NOMO-1 treated with dmso at 0.1 percent for 144 hours (cell line): ENCODE measurements at regions not wholly inside any gene's neighbourhood (a gene's known extent, or its start where the extent isn't known, plus 50 kb on each side); places are given as distances from the start of the nearest gene placed in this dataset.
"Not testable (repeated sequence)": the region's sequence is repeated elsewhere in the genome, so short reads cannot be mapped to it uniquely, and the experiment has no call there.

Source experiments
- DNase-seq: peaks from one replicate; lab custom pipeline; 2025; ENCODE audit not compliant: unreplicated experiment; lab: John Stamatoyannopoulos, UW

DNA sequence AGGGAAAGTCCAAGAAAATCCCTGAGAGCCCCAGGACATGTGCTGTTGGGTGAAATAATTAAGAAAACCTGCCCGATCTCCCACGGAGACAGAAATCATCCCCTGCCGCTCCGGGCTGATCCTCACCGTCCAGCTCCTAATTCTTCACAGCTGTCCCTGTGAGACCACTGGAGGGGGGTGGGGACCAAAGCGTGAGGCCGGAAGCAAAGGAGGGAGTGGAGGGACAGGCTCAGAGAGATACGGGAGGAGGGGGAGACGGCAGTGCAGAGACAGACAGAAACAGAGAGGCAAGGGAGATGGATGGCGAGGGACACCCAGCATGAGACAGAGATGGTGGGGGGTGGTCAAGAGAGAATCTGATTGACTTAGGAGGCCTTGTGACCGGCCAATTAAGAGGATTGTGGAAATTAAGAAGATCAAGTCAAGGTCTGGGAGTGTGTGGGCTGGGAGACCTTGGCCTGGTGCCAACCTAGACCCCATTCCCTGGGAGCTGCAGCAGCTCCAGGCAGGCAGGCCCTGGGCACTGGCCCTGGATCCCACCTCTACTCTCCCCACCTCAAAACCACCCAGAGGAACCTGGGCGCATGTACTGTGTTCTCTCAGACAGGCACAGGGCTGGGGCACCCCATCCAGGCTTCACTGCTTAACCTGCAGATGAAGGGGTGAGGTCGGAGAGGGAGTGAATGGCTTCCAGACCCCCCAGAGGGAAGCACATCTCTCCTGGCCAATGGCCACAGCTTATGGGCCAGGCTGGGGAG is 113.2 kb upstream of the ALDH1A3 start:
- no peak for DNase-seq

DNA sequence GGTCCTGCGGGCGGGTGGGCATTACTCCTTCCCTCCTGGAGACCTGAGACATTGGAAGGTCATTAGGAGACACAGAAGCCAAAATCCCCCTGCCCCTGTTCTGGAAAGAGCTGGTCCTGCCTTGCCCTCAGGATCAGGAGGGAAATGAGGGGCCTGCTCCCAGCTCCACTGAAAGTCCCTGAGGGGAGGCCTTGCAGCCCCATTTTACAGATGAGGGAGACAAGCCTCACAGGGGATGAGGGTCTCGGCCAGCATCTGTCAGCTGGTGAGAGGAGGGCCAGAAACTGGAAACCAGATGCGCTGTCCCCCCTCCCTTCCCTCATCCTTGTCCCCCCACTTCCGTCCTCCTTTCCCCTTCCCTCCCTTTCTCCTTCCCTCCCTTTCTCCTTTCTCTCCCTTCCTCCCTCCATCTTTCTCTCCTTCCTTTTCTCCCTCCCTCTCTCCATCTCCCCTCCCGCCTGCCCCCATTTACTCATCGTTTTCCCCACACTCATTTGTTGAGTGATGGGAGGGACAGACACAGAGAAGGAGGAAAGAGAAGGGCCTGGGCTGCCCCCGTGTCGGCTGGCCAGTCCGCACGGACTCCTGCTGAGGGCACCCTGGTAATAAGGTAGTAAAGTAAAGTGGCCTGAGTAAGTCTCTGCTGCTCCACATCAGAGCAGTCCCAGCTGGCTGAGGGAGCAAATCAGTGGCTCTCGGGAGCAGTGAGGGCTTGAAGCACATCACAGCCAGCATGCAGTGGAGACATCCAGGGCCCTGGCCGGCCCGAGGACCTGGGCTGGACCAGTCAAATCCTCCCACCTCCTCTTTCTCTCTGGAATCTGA is 112.4 kb upstream of the ALDH1A3 start:
- no peak for DNase-seq

DNA sequence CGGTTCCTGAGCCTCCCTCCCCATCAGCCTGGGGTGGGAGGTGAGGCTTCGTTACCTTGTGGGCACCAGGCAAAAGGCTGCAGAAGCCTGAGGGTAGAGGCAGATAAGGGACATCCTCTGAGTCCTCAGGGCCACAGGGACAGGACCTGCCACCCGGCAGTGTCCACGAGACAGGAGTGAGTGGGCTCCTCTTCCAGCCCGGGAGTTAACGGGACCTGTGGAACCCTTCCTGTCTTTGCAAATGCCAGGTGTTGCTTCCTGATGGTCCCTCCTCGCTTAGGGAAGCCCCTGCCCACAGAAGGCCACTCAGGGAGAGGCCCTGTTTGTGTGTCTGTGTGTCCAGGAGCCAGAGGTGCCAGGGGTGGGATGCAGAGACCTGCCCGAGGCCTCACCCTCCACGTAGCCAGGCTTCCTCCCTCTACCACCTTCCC is 111.1 kb upstream of the ALDH1A3 start:
- DNase-seq = no peak

DNA sequence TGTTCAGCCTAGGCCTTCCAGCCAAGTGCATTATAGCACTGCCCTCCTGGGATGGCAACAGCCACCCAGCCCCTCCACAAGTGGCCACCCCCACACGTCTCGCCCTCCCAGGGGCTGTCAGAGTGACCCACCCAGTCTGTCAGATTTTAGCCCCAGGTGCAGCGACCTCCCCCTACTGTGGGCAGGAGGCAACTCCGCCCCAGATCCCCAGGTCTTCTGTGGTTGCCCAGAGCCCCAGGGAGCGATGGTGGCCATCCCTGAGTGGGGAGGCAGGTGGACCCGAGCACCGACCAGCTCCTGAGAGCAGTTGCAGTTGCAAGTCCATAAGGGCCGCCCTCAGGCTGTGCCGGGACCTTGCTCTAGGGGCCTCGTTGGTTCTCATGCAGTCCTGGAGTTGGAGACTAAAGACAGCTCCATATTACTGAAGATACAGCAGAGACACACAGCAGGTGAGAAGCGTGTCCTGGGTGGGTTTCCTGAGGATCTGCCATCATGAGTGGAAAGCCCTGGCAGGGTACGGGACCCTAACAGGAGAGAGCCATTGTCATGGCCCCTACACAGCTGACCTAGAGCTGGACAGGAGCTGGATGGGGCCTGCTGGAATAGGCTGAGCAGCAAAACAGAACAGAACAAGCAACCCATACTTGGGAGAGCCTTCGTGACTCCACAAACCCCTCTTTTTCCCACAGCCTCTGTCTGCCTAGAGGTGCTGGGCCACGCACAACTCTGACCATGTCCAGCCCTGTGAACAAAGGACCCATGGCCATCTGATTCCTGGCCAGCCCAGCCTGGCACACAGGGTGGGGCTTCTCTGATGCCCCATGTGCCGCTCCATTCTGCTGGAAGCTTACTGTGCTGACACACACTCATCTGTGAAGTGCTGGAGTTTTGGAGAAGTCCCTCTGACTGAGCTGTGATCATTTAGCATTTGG is 110.3 kb upstream of the ALDH1A3 start:
- no peak for DNase-seq

DNA sequence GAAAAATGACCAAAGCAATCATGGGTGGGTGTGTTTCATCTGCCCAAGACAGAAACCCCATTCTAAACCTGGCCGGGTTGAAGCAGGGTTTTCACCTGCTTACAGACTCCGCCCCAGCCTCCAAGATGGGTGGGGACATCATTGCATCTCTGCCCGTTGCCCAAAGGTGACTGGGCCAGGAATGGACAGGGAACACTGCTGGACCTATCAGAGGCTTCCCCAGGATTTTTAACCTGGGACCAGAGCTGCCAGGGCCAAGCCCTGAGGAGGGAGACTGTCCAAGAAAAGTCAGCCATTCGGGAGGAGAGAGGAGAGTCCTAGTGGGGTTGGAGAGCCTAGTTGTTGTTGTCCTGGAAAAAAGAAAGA is 109.7 kb upstream of the ALDH1A3 start:
- DNase-seq = no peak

DNA sequence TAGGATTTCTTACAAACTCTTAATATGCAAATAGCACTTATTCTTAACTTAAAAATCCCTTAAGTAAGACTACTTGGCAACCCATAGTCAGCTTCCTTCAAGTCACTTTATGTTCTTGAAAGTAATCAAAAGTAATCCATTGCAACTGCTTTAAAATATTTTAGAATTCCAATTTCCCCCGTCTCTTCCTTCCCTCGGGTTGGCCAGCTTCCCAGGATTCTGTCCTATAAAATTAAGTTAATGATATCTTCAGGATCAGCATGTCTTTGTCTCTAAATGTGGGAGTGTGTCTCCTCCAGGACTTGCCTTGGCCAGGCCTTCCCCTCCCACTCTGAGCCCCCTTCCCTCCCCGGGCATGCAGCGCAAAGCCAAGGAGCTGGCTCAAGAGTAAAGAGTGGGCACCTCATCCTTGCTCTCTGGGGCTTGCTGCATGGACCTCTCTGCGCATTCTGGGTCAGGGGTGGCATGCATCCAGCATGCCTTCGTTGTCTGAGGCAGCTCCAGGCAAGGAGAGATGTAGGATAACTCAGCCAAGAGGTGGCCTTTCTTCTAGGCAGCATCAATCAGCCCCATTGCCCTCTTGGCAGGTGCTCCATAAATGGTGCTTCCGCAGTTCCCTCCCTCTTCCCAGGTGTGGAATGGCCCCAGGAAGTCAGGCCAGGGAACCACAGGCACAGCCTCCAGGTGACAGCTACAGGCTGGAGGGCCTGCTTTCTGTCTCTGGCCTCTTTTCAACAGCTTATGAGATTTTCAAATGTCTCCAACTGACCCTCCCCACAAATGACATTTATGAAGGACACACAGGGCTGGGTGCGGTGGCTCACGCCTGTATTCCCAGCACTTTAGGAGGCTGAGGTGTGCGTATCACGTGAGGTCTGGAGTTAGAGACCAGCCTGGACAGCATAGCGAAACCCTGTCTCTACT is 108.7 kb upstream of the ALDH1A3 start:
- no peak for DNase-seq

DNA sequence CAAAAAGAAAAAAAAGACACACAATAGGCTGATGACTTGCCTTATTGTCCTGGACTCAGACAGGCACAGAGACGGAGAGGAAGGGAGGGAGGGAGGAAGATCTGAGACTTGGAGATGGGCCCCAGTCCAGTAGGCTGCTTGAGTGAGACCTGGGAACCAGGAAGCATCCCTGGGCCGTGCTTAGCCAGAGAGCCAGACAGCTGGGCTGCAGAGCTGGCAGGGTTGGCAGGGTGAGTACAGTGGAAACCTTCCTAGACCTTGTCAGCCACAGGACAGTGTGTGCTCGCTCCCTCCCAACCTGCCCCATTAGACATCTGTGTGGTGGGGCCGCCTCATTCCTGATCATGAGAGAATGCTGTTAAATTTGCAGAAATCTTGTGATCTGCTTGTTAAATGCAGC is 107.9 kb upstream of the ALDH1A3 start:
- DNase-seq = no peak

DNA sequence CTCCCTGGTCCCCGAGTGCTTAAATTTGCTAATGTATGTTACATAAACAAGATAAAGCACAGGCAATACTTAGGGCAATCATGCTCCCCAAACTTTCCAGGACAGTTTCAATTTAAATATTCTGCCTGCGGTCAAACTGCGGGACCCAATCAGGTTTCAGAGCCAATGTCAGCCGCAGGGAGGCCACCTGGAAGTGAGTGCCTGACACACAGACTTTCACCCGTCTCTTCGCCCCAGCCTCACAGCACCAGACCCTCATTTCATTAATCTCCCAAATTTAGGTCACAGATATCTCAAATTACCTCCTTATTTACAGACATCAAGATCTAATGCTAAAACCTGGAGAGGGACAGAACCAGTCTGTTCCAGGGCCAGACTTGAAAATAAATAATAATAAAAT is 107.2 kb upstream of the ALDH1A3 start:
- DNase-seq = no peak

DNA sequence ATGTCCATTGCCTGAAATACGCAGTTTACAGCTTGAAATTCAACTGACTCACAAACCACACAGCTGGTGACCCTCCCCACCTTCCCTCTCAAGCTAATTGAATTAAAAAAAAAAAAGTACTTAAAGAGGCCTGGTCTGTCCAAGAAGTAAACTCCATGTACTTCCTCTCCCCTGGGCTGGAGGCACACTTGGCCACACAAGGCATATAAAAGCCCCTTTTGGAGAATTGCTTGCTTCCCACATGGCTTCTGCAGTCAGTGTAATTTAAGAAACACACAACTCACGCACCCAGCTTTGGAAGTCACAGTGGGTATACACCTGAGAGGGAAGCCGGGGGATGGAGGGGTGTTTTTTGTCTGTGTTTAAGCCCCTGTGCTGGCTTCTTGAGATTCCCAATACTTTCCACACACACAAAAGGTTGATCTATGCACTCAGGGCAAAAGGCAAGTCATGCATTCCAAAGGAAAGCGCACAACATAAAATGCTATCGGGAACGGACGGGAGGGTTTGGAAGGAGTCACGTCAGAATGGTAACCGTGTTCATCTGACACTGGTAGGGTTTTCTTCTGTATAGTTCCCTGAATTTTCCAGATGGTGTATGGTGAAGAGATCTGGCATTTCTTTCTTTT is 106.6 kb upstream of the ALDH1A3 start:
- DNase-seq = no peak

DNA sequence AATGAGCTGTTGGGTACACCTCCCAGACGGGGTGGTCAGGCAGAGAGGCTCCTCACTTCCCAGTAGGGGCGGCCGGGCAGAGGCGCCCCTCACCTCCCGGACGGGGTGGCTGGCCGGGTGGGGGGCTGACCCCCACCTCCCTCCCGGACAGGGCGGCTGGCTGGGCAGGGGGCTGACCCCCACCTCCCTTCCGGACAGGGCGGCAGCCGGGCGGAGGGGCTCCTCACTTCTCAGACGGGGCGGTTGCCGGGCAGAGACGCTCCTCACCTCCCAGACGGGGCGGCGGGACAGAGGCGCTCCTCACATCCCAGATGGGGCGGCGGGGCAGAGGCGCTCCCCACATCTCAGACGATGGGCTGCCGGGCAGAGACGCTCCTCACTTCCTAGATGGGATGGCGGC is 105.6 kb upstream of the ALDH1A3 start:
- DNase-seq = not testable (repeated sequence)

DNA sequence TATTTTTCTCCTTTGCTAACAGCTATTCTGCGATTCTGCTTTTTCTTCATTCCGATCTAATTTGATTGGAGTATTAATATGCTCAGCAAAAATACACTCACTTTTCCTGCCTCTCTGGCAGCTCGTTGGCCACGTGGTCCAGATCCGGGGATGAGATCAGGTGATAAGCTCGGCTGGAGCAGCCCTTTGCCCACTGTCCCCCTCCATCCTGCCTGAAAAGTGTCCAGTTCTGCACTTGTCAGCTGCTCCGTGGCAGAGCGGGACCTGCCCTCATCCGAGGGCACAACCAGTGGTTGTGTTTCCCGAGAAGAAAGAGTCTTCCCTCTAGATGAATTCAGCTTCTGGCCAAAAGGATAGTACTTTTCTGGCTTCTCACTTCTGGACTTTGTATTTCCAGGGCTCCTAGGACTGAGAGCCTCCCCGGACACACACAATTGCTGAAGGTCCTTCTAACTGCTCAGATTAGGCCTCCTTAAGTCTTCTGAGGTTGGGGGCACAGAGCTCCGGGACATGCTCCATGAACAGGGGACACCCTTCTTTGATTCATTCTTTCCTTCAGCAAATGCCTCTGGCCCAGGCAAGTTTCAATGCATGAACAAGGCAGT is 103.9 kb upstream of the ALDH1A3 start:
- no peak for DNase-seq

DNA sequence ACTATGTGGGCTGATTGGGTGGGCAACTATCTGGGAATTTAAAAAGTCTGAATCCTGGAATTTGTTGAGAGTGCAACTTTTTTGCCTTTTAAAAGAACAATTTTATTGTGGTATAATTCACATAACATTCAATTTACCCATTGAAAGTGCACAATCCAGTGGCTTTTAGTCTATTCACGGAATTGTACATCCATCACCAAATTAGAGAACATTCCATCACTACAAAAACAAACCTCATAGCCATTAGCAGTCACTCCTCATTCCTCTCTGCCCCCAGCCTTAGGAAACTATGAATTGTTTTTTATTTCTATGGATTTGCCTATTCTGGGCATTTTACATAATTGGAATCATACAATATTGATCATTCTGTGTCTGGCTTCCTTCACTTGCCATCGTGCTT is 101.8 kb upstream of the ALDH1A3 start:
- DNase-seq = no peak

DNA sequence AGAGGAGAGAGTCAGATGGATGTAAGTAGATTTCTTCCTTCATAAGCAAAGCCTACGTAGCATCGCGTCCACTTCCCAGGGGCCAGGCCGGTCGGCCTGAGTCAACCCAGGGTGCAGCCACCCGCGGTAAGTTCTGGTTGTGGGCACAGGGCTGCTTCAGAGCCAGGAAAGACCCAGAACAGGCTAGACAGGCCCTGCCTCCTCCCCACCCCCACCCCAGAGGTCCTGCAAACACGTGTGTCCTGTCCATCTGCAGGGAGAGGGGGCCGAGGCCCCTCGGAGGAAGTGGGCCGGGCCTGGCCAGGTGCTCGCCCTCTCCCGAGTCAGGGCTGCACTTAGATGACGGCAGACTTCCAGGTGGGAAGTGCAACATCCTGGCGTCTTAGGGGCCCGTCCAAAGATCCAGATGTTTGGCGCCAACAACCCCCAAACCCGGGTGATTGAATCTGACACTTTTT is 100.8 kb upstream of the ALDH1A3 start:
- DNase-seq = no peak

DNA sequence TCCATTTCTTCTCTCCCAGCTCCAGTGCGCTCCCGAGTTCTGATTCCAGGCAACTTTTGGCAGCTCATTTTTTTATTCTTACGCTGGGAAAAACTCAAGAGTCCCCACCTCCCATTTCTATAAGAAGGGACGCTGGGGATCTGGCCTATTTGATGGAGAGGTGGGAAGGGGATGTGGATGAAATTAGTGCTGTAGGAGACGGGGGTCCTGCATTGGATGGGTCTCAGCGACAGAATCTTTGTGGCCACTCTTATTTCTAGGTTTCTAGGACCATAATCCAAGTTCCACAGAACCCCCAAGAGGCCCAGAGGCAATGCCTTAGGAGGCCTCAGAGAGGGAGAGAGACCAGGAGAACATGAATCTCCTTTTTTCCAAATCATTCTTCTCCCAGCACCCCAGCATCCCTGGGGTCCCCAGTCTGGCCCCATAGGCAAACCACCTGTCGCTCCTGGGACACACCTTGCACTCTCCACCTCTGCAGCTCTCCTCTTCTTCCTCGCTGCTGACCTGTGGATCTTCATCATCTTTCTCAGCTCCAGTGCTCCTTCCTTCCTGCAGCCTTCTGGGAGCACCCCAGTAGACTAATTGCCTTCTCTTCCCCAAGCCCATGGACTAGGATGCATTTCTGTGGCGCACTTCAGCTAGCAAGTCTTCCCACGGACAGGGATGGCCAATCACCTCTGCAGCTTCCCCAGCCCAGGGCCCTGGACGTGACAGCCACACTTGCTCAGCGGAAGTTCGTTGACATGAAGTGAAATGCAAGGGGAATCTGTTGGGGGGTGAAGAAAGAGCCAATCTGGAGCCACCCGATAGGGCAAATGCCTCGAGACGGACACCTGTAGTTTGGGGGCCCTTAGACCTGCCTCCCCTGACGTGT is 100.1 kb upstream of the ALDH1A3 start:
- no peak for DNase-seq

DNA sequence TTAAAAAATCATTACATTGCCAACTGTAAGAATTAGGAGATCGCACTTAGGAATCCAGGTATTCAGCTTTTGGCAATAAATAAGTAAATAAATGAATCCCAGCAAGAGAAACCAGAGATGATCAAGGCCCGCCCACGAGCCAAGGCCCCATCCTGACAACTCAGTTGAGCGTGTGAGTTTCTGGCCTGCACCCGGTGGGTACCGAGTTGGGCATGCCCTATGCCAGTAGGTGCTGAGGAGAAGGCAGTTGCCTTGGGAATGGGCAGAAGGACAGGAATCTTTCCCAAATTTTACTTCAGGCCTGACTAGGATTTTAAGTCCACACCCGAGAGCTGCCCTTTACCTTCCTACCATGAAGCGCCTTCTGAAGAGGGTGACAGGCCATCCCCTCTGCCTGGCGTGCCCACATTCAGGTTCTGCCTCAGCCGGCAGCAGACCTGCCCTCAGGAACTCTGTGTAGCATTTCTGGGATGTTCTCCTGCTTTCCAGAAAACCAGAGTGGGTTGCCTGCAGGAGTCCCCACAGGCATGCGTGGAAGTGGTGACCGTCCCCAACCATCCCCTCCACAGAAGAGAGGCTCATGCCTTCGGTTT is 99.3 kb upstream of the ALDH1A3 start:
- no peak for DNase-seq

DNA sequence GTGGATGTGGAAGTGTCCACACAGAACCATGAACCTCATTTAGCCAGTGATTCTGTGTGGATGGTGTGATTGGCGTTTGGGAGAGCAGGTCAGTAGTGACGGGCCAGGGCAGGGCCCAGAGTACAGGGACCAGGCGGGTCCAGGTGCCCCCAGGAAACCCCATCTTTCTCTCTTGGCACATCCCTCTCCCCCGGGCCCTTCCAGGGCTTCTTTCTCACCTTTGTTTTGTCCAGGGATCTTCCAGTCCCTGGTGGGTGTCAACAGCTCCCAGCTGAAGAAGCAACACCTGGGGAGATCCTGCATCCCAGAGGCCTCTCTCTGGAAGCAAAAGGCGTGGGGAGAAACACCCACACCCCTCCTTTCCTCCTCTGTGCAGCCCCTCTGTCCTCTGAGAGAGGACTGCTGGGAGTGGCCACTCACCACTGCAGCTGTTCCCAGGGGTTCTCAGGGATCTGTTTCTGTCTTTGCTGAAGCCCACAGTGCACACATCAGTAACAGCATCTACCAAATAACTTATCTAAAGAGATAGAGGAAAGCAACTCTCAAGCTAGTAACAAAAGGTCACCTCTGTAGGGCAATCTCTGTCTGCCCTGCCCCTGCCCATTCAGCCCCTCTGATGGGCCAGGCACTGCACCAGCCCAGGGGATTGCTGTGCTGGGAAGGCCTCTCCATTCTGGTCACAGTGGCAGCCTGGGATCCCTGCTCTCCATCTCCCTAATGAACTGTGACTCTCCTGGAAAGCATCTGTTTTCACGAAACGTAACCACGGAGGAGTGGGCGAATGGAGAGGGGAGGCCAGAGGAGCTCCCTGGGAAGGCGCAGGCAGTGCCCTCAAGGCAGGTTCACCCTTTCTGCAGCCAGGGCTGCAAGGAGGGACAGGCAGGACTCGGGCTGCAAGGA is 98.3 kb upstream of the ALDH1A3 start:
- DNase-seq = no peak

DNA sequence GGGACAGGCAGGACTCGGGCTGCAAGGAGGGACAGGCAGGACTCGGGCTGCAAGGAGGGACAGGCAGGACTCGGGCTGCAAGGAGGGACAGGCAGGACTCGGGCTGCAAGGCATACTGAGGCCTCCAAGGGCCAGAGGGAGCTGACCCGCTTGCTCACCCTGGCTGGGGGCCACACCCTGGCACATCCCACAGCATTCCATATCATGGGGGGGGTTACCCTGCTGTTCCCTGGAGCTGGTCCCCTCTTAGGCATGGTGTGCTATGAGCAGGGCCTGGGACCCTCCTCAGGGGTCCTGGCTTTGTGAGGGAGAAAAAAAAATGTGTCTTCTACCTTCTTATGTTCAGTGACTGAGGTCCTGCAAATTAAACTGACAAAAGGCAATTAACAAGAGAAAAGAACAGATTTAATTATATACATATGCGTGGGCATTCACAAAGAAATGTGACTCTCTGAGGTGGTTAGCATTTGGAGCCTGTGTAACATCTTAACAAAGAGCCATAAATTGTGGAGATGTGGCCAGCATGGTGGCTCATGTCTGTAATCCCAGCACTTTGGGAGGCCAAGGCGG is 97.6 kb upstream of the ALDH1A3 start:
- DNase-seq = no peak
